OCI-LY7 (cell line): ENCODE measurements at regions not wholly inside any gene's neighbourhood (a gene's known extent, or its start where the extent isn't known, plus 50 kb on each side); places are given as distances from the start of the nearest gene placed in this dataset.

Experiments
- BruUV-seq: library from RNA; stranded (reverse); fragments of 400-500 nt; replicated peaks from 2 replicates; lab custom pipeline; 2021; lab: Mats Ljungman, UMichigan
- CTCF ChIA-PET: fragments of 300-600 bp; sonication (Branson Sonifier 250); formaldehyde crosslinking; loops from one replicate; lab custom pipeline; 2022; ENCODE audit warnings: antibody characterized with exemption; ENCODE audit not compliant: unreplicated experiment; lab: Charles Lee
- POLR2A ChIA-PET: fragments of 300-600 bp; sonication (Branson Sonifier 250); formaldehyde crosslinking; loops from one replicate; lab custom pipeline; 2022; ENCODE audit warnings: antibody characterized with exemption; lab: Charles Lee
- DNase-seq: peaks from one replicate; pipeline ENCODE4 v3.0.0-alpha.2; 2015; ENCODE audit warnings: low spot score
- H2AFZ ChIP-seq: fragments of 200-600 bp; sonication (generic), shearing (Covaris generic); 2 replicates; pipeline ENCODE4 v1.6.1; 2014; ENCODE audit warnings: mild to moderate bottlenecking, antibody characterized with exemption, low read length, moderate library complexity
- H3K27ac ChIP-seq: fragments of 200-600 bp; sonication (generic); 2 replicates; pipeline ENCODE4 v1.5.1; 2014; ENCODE audit warnings: mixed run types, low read depth, mild to moderate bottlenecking, moderate library complexity, low read length, inconsistent platforms; ENCODE audit not compliant: poor library complexity, severe bottlenecking
- H3K36me3 ChIP-seq: fragments of 200-600 bp; sonication (generic); 2 replicates; pipeline ENCODE4 v1.6.1; 2014; ENCODE audit warnings: mild to moderate bottlenecking, antibody characterized with exemption, low read length, moderate library complexity, mixed read lengths; ENCODE audit not compliant: insufficient read depth
- H3K4me1 ChIP-seq: fragments of 200-600 bp; sonication (generic); 2 replicates; pipeline ENCODE4 v1.5.1; 2014; ENCODE audit warnings: mild to moderate bottlenecking, low read length; ENCODE audit not compliant: insufficient read depth, poor library complexity, severe bottlenecking
- H3K4me2 ChIP-seq: fragments of 200-600 bp; sonication (generic); 2 replicates; pipeline ENCODE4 v1.6.1; 2014; ENCODE audit warnings: mild to moderate bottlenecking, low read length
- H3K4me3 ChIP-seq: fragments of 200-600 bp; sonication (generic); 2 replicates; pipeline ENCODE4 v1.5.1; 2014; ENCODE audit warnings: mild to moderate bottlenecking, low read depth, low read length; ENCODE audit not compliant: poor library complexity, severe bottlenecking
- H3K79me2 ChIP-seq: fragments of 200-600 bp; sonication (generic); 2 replicates; pipeline ENCODE4 v1.6.1; 2016; ENCODE audit warnings: low read depth, mild to moderate bottlenecking, low read length, moderate library complexity, mixed read lengths; ENCODE audit not compliant: insufficient read depth
- H3K9me2 ChIP-seq: fragments of 200-600 bp; sonication (generic); 2 replicates; pipeline ENCODE4 v1.6.1; 2016; ENCODE audit warnings: mild to moderate bottlenecking, low read length, mixed read lengths; ENCODE audit not compliant: insufficient read depth
- H3K9me3 ChIP-seq: fragments of 200-600 bp; sonication (generic); 2 replicates; pipeline ENCODE4 v1.6.1; 2014; ENCODE audit warnings: mild to moderate bottlenecking, mixed run types, low read length, mixed read lengths
- H4K20me1 ChIP-seq: fragments of 200-600 bp; sonication (generic); 2 replicates; pipeline ENCODE4 v1.6.1; 2014; ENCODE audit warnings: mild to moderate bottlenecking, antibody characterized with exemption, low read length, moderate library complexity, mixed read lengths; ENCODE audit not compliant: insufficient read depth
- EZH2phosphoT487 ChIP-seq: fragments of 200-600 bp; sonication (generic); IDR thresholded peaks from 2 replicates; pipeline ENCODE4 v1.6.1; 2018; ENCODE audit warnings: low read depth, borderline replicate concordance, mild to moderate bottlenecking, mixed run types, antibody characterized with exemption, low read length, moderate library complexity, mixed read lengths
- intact Hi-C: fragments of 100-400 bp; cut with micrococcal nuclease; formaldehyde crosslinking; loops from one replicate; pipeline ENCODE4 v1.10.0; 2022; ENCODE audit not compliant: unreplicated experiment
- TF ChIP-seq, protein P1 (sequence below): fragments of 200-600 bp; sonication (generic); conservative IDR thresholded peaks from 2 replicates; pipeline ENCODE4 v1.5.1; 2014; ENCODE audit warnings: mild to moderate bottlenecking, antibody characterized with exemption, low read length, moderate library complexity, mixed read lengths

DNA sequence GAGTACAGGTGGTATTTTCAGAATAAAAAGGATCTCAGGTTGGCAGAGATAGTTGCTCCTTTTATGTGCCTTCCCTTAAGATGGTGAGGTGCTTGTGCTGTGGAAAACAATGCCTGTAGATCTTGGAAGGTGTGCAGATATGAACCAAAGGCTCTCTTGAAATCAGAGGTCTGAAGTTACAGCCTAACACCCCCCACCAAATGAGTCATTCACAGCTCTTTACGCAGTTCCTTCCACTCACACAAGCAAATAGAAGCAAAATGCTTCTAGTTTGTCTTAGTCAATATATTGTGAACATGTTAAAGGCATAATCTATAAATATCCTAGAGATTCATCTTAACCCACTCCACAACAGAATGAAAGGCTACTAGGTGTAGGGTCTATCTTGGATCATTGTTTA is 128.9 kb upstream of the NR5A2 start:
- no TSS peak for BruUV-seq
- CTCF ChIA-PET, result no interaction called here
- Histone ChIP-seq H3K9me2 (no peaks in the 10 kb centered on the region), H3K4me3 (no peak overlapping the region), H3K4me2 (no peak overlapping the region), H3K79me2 (no peaks in the 10 kb centered on the region), H3K4me1 (no peaks in the 10 kb centered on the region), H3K27ac (no peak overlapping the region), H4K20me1 (no peaks in the 10 kb centered on the region), H3K36me3 (no peaks in the 10 kb centered on the region), H3K9me3 (no peaks in the 10 kb centered on the region), H2AFZ (no peak overlapping the region)
- intact Hi-C loops, result no loop called here
- no peak for DNase-seq
- TF ChIP-seq, protein P1, sequence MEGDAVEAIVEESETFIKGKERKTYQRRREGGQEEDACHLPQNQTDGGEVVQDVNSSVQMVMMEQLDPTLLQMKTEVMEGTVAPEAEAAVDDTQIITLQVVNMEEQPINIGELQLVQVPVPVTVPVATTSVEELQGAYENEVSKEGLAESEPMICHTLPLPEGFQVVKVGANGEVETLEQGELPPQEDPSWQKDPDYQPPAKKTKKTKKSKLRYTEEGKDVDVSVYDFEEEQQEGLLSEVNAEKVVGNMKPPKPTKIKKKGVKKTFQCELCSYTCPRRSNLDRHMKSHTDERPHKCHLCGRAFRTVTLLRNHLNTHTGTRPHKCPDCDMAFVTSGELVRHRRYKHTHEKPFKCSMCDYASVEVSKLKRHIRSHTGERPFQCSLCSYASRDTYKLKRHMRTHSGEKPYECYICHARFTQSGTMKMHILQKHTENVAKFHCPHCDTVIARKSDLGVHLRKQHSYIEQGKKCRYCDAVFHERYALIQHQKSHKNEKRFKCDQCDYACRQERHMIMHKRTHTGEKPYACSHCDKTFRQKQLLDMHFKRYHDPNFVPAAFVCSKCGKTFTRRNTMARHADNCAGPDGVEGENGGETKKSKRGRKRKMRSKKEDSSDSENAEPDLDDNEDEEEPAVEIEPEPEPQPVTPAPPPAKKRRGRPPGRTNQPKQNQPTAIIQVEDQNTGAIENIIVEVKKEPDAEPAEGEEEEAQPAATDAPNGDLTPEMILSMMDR, result no peak
- no peak for TF ChIP-seq EZH2phosphoT487
- POLR2A ChIA-PET, result no interaction called here

DNA sequence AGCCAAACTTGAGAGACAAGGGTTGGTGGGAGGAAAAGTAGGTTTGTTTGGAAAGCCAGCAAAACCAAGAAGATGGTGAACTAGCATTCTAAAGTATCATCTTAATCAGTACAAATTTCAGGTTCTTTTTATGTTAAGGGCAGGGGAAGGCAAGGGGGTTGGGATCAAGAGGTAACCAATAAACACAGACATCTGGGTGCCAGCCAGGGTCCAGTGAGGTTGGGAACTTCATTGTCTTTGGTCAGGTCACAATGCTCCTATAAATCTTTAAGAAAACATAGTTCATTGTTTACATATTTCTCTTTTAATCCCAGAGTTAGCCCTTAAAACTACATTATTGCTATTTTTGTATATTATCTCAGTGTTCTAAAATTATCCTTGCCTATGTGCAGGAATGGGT is 126.2 kb upstream of the NR5A2 start:
- no peak overlapping the region for H3K4me2 ChIP-seq
- no peaks in the 10 kb centered on the region for H3K9me2 ChIP-seq
- intact Hi-C loops, result no loop called here
- no peaks in the 10 kb centered on the region for H4K20me1 ChIP-seq
- no peak overlapping the region for H3K4me3 ChIP-seq
- no TSS peak for BruUV-seq
- H3K4me1 ChIP-seq, result no peaks in the 10 kb centered on the region
- no peak for DNase-seq
- TF ChIP-seq, protein P1, result no peak
- TF ChIP-seq EZH2phosphoT487, result no peak
- no peaks in the 10 kb centered on the region for H3K9me3 ChIP-seq
- ChIA-PET POLR2A (interaction anchor here (0.6 kb wide), 1 partner anchor 532 kb away, joined by 5 read pairs; no protein-coding TSS in a partner anchor), CTCF (no interaction called here)
- H3K27ac ChIP-seq, result no peak overlapping the region
- no peaks in the 10 kb centered on the region for H3K79me2 ChIP-seq
- no peak overlapping the region for H2AFZ ChIP-seq
- H3K36me3 ChIP-seq, result no peaks in the 10 kb centered on the region

DNA sequence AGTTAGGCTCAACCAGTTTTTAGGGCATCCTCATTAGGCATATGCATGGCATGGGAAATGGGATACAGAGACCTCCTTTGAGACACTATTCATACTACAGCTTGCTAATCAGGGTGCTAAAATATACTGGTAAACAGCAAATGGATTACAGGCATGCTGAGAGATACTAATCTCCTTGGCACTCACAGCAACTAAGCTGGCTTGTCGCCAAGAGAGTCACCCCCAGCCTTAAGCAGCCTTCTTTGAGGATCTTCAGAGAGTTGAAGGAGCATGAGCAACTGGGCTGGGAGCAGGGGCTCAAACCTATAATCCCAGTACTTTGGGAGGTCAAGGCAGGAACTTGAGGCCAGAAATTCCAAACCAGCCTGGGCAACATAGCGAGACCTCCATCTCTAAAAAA is 120.1 kb upstream of the NR5A2 start:
- no peak for TF ChIP-seq EZH2phosphoT487
- TF ChIP-seq, protein P1, result no peak
- no TSS peak for BruUV-seq
- POLR2A ChIA-PET, result interaction anchor here (1.0 to 2.7 kb wide), 2 partner anchors 11 to 18 kb away, joined by 4 to 9 read pairs; no protein-coding TSS in a partner anchor

More for the DNA sequence above, 120.1 kb upstream of the NR5A2 start:
- no peaks in the 10 kb centered on the region for H4K20me1 ChIP-seq
- no peak overlapping the region for H3K27ac ChIP-seq
- H3K36me3 ChIP-seq, result no peaks in the 10 kb centered on the region
- H3K79me2 ChIP-seq, result no peaks in the 10 kb centered on the region
- CTCF ChIA-PET, result no interaction called here
- no peaks in the 10 kb centered on the region for H3K9me2 ChIP-seq
- no peak for DNase-seq
- H3K4me2 ChIP-seq, result no peak overlapping the region
- intact Hi-C loops, result no loop called here
- no peak overlapping the region for H2AFZ ChIP-seq
- no peaks in the 10 kb centered on the region for H3K4me1 ChIP-seq
- no peaks in the 10 kb centered on the region for H3K9me3 ChIP-seq
- H3K4me3 ChIP-seq, result no peak overlapping the region
